ENCODE measurements at regions not wholly inside any gene's neighbourhood (a gene's known extent, or its start where the extent isn't known, plus 50 kb on each side); places are given as distances from the start of the nearest gene placed in this dataset.

- no peaks in the 10 kb centered on the region for H3K9me1 ChIP-seq (replicated peaks; ENCODE audit: control insufficient read depth, extremely low read depth, insufficient read depth, low read length)
- no peak for TF ChIP-seq EZH2 (IDR thresholded peaks at IDR 0.05; ENCODE audit: borderline replicate concordance, low read depth, low read length, severe bottlenecking)
- TF ChIP-seq MAX (IDR thresholded peaks at IDR 0.05; ENCODE audit: insufficient read depth, insufficient read length), result no peak
- TF ChIP-seq JUN (IDR thresholded peaks at IDR 0.05; ENCODE audit: borderline replicate concordance, insufficient read depth, insufficient read length, low read depth), result no peak
- no peak for TF ChIP-seq POLR2A (IDR thresholded peaks at IDR 0.05; ENCODE audit: low read depth, low read length)
- no peak for TF ChIP-seq MYC (IDR thresholded peaks at IDR 0.05; ENCODE audit: low read depth, low read length)
- TF ChIP-seq CTCF (IDR thresholded peaks at IDR 0.05; ENCODE audit: extremely low read depth in 1 of 2, insufficient read depth in 1 of 2, low read depth in 1 of 2, low read length in 2 of 2), result no peak
- TF ChIP-seq POLR2AphosphoS5 (IDR thresholded peaks at IDR 0.05; ENCODE audit: insufficient read depth, low read depth, low read length), result no peak
- TF ChIP-seq FOS (IDR thresholded peaks at IDR 0.05; ENCODE audit: borderline replicate concordance, insufficient read depth, low read length), result no peak
- TF ChIP-seq GATA2 (IDR thresholded peaks at IDR 0.05; ENCODE audit: insufficient read depth, insufficient read length, low read depth, low read length), result no peak
- no TSS peak for BruUV-seq (replicated peaks)
- no peak for FAIRE-seq
- no peaks in the 10 kb centered on the region for H4K20me1 ChIP-seq (replicated peaks; ENCODE audit: control insufficient read depth, extremely low read depth, insufficient read depth, low read length)
- ChIA-PET CTCF (no interaction called here), POLR2A (no interaction called here)
- H3K36me3 ChIP-seq (ENCODE audit: control insufficient read depth in 2 of 2, extremely low read depth in 1 of 2, insufficient read depth in 2 of 2, low read length in 2 of 2), result no peaks in the 10 kb centered on the region
- no peak overlapping the region for H3K9ac ChIP-seq (replicated peaks; ENCODE audit: extremely low read depth, insufficient read depth, low read length)
- no peak overlapping the region for H3K4me3 ChIP-seq (replicated peaks in 1 of 3; ENCODE audit: insufficient read depth in 1 of 3, low read depth in 1 of 3, low read length in 3 of 3)
- H2AFZ ChIP-seq (ENCODE audit: low read depth, low read length), result no peak overlapping the region
- no peaks in the 10 kb centered on the region for H3K9me3 ChIP-seq (replicated peaks; ENCODE audit: control insufficient read depth, insufficient read depth, low read length)
- intact Hi-C loops (cut with micrococcal nuclease), result no loop called here
- DNase-seq (ENCODE audit: low read depth, low spot score), result no peak
- no peaks in the 10 kb centered on the region for H3K79me2 ChIP-seq (ENCODE audit: control insufficient read depth, insufficient read depth, low read length)
- H3K27me3 ChIP-seq (ENCODE audit: control insufficient read depth in 2 of 2, insufficient read depth in 2 of 2, low read length in 2 of 2), result peaks cover 0 to 2% of the 10 kb centered on the region in 2 experiments
- H3K4me1 ChIP-seq (ENCODE audit: control insufficient read depth, extremely low read depth, insufficient read depth, low read length), result no peaks in the 10 kb centered on the region
- H3K4me2 ChIP-seq (ENCODE audit: insufficient read depth, low read length), result no peak overlapping the region
- dilution Hi-C loops (cut with MboI; ENCODE audit: extremely low pct_ligation_motif_present, low sequenced_read_pairs), result no loop called here
- no peak overlapping the region for H3K27ac ChIP-seq (ENCODE audit: insufficient read depth, low read depth, low read length)
Measured at GRCh38 chr4:83864097-83864817, 328.3 kb downstream of the GPAT3 start.
